ENCODE measurements at regions not wholly inside any gene's neighbourhood (a gene's known extent, or its start where the extent isn't known, plus 50 kb on each side); places are given as distances from the start of the nearest gene placed in this dataset.

GRCh38 chrX:130987241-130987640 is 70.9 kb upstream of the ARHGAP36 start:
- H3K56ac ChIP-seq (ENCODE audit: extremely low read depth, insufficient read depth, low read length), result no peak overlapping the region
- no TSS peak for BruUV-seq (replicated peaks)
- H4K91ac ChIP-seq (ENCODE audit: insufficient read depth, low read depth, low read length), result no peak overlapping the region
- no peak overlapping the region for H3K18ac ChIP-seq (ENCODE audit: low read depth, low read length)
- WGBS, 2 experiments (ENCODE audit: extremely low coverage in 2 of 2, insufficient read length in 1 of 2), result no CpG with 5 or more reads among the region's 4 CpGs
- H2BK15ac ChIP-seq (ENCODE audit: low read depth, low read length), result no peak overlapping the region
- ChIA-PET POLR2A (ENCODE audit: unreplicated experiment) (no interaction called here), CTCF (no interaction called here)
- ATAC-seq (ENCODE audit: low read depth), result no peak
- DNase-seq, result no peak
- H2AK5ac ChIP-seq (ENCODE audit: low read depth, low read length), result no peak overlapping the region
- no peak overlapping the region for H3K4me2 ChIP-seq (ENCODE audit: low read depth, low read length)
- H3K9me1 ChIP-seq (ENCODE audit: insufficient read depth, low read length), result no peaks in the 10 kb centered on the region
- dilution Hi-C loops (cut with HindIII; ENCODE audit: low sequenced_read_pairs, unreplicated experiment), result no loop called here
- no peak overlapping the region for H3K4ac ChIP-seq (ENCODE audit: low read depth, low read length)
- no peak overlapping the region for H2BK20ac ChIP-seq (ENCODE audit: low read depth, low read length)
- no peak overlapping the region for H3K27ac ChIP-seq (ENCODE audit: insufficient read depth, low read length)
- H4K8ac ChIP-seq (ENCODE audit: low read depth in 2 of 2, low read length in 2 of 2), result no peak overlapping the region
- H4K20me1 ChIP-seq (ENCODE audit: insufficient read depth, low read length), result no peaks in the 10 kb centered on the region
- no peaks in the 10 kb centered on the region for H3K9me3 ChIP-seq (ENCODE audit: control insufficient read depth, insufficient read depth, low read length)
- in situ Hi-C loops (cut with MboI; ENCODE audit: low sequenced_read_pairs), result loop anchor here (10.0 kb wide), 1 partner anchor 648 kb away; no protein-coding TSS in a partner anchor
- no peak overlapping the region for H2AFZ ChIP-seq (replicated peaks; ENCODE audit: low read length, poor library complexity)
- TF ChIP-seq SMC3 (IDR thresholded peaks at IDR 0.05; ENCODE audit: low read depth, low read length) (no peak), RAD21 (IDR thresholded peaks at IDR 0.05; ENCODE audit: low read length) (no peak), FOS (IDR thresholded peaks at IDR 0.05; ENCODE audit: low read depth, low read length) (no peak), BHLHE40 (IDR thresholded peaks at IDR 0.05; ENCODE audit: low read depth, low read length) (no peak), MAZ (IDR thresholded peaks at IDR 0.05; ENCODE audit: borderline replicate concordance, low read depth, low read length) (no peak), USF2 (IDR thresholded peaks at IDR 0.05; ENCODE audit: low read depth, low read length) (no peak), CHD1 (IDR thresholded peaks at IDR 0.05; ENCODE audit: low read depth, low read length) (no peak), RFX5 (IDR thresholded peaks at IDR 0.05; ENCODE audit: low read depth, low read length) (no peak), CEBPB (IDR thresholded peaks at IDR 0.05; ENCODE audit: low read depth, low read length) (no peak), MXI1 (IDR thresholded peaks at IDR 0.05; ENCODE audit: borderline replicate concordance, low read depth, low read length) (no peak), POLR2A (IDR thresholded peaks at IDR 0.05; ENCODE audit: low read depth, low read length) (no peak), NFE2L2 (IDR thresholded peaks at IDR 0.05; ENCODE audit: low read depth, low read length) (no peak), CTCF (conservative IDR thresholded peaks at IDR 0.05; ENCODE audit: low read depth, low read length) (no peak), RCOR1 (IDR thresholded peaks at IDR 0.05; ENCODE audit: insufficient replicate concordance, low read length) (no peak), ELK1 (IDR thresholded peaks at IDR 0.05; ENCODE audit: borderline replicate concordance, low read depth, low read length) (no peak), MAFK (IDR thresholded peaks at IDR 0.05; ENCODE audit: low read depth, low read length) (no peak)
- intact Hi-C loops (cut with micrococcal nuclease), result no loop called here
- peaks cover 10% of the 10 kb centered on the region for H3K27me3 ChIP-seq (ENCODE audit: control insufficient read depth, insufficient read depth, low read length)
- H3K14ac ChIP-seq (replicated peaks; ENCODE audit: low read depth, low read length), result no peak overlapping the region
- H4K5ac ChIP-seq (ENCODE audit: low read depth, low read length), result no peak overlapping the region
- no peak overlapping the region for H2BK120ac ChIP-seq (ENCODE audit: low read depth, low read length)
- H3K9ac ChIP-seq (ENCODE audit: low read depth, low read length), result no peak overlapping the region
- H3K79me1 ChIP-seq (ENCODE audit: low read depth in 1 of 2, low read length in 2 of 2), result no peaks in the 10 kb centered on the region
- no peak overlapping the region for H3K23ac ChIP-seq (ENCODE audit: low read depth, low read length)
- H3K36me3 ChIP-seq (ENCODE audit: control insufficient read depth, insufficient read depth, low read length), result no peaks in the 10 kb centered on the region
- H2AK9ac ChIP-seq (replicated peaks; ENCODE audit: low read depth, low read length, poor library complexity), result no peak overlapping the region
- H2BK5ac ChIP-seq (ENCODE audit: low read depth, low read length, poor library complexity, severe bottlenecking), result no peak overlapping the region
- H3K4me1 ChIP-seq (ENCODE audit: control insufficient read depth, insufficient read depth, low read length), result no peaks in the 10 kb centered on the region
- no peak overlapping the region for H3K4me3 ChIP-seq (ENCODE audit: insufficient read depth, low read depth, low read length)
